B cell (primary cell): ENCODE measurements at regions not wholly inside any gene's neighbourhood (a gene's known extent, or its start where the extent isn't known, plus 50 kb on each side); places are given as distances from the start of the nearest gene placed in this dataset.

ENCODE experiments used
- ATAC-seq: fragments of 200-7000 bp; cut with Tn5 transposase; one replicate; pipeline ENCODE4 v1.10.0; 2021; ENCODE audit warnings: low read depth, mild to moderate bottlenecking, moderate number of reproducible peaks, moderate library complexity
- CTCF ChIA-PET: fragments of 350-600 bp; sonication (Branson Sonifier 250); formaldehyde crosslinking; loops from one replicate; lab custom pipeline; 2021; ENCODE audit warnings: antibody characterized with exemption, inconsistent platforms; lab: Charles Lee
- POLR2A ChIA-PET: fragments of 350-600 bp; sonication (Branson Sonifier 250); formaldehyde crosslinking; loops from one replicate; lab custom pipeline; 2021; ENCODE audit warnings: antibody characterized with exemption; lab: Charles Lee
- DNase-seq: peaks from one replicate; pipeline ENCODE4 v3.0.0; 2013
- H2AFZ ChIP-seq: 2 replicates; pipeline ENCODE4 v1.6.1; 2012; ENCODE audit warnings: mild to moderate bottlenecking, low read depth, low read length; ENCODE audit not compliant: insufficient read depth, poor library complexity, severe bottlenecking
- H3K27ac ChIP-seq, 2 donors: 1 replicate in 1 of 2; 2 replicates in 1 of 2; pipeline ENCODE4 v1.5.1; 2012 to 2013; ENCODE audit warnings: low read length in 2 of 2, mild to moderate bottlenecking in 2 of 2, moderate library complexity in 1 of 2
- H3K27me3 ChIP-seq, 4 experiments: fragments of 200-600 bp in 1 of 4; sonication (generic) in 1 of 4; replicated peaks in 1 of 4; 1 replicate in 2 of 4; 2 replicates in 2 of 4; pipeline versions ENCODE4 v1.6.1 to v1.7.0; 2013 to 2016; ENCODE audit warnings: low read length in 3 of 4, mild to moderate bottlenecking in 2 of 4, mixed read lengths in 1 of 4, moderate library complexity in 1 of 4; ENCODE audit not compliant: insufficient read depth in 4 of 4, control insufficient read depth in 3 of 4; ENCODE audit errors: control extremely low read depth in 1 of 4
- H3K36me3 ChIP-seq, 2 experiments: replicated peaks in 1 of 2; 1 replicate in 1 of 2; 2 replicates in 1 of 2; pipeline versions ENCODE4 v1.6.1 to v1.7.1; 2013; ENCODE audit warnings: low read length in 1 of 2; ENCODE audit not compliant: insufficient read depth in 2 of 2, control insufficient read depth in 1 of 2; ENCODE audit errors: control extremely low read depth in 1 of 2, extremely low read depth in 1 of 2
- H3K4me1 ChIP-seq, 2 donors: fragments of 200-600 bp in 1 of 2; sonication (generic) in 1 of 2; 1 replicate in 1 of 2; 2 replicates in 1 of 2; pipeline versions ENCODE4 v1.5.1 to v1.6.1; 2013 to 2017; ENCODE audit warnings: low read length in 2 of 2; ENCODE audit not compliant: control insufficient read depth in 2 of 2, insufficient read depth in 2 of 2
- H3K4me2 ChIP-seq: replicated peaks from 2 replicates; pipeline ENCODE3; 2012; ENCODE audit warnings: mild to moderate bottlenecking, low read depth, low read length; ENCODE audit not compliant: poor library complexity, severe bottlenecking
- H3K4me3 ChIP-seq, 5 experiments: fragments of 200-600 bp in 1 of 5; sonication (generic) in 1 of 5; 1 replicate in 3 of 5; 2 replicates in 2 of 5; pipeline versions ENCODE4 v1.5.1 to v1.7.0; 2011 to 2016; ENCODE audit warnings: low read length in 4 of 5, mild to moderate bottlenecking in 4 of 5, low read depth in 2 of 5, control low read depth in 1 of 5, moderate library complexity in 1 of 5; ENCODE audit not compliant: insufficient read depth in 1 of 5; ENCODE audit errors: control extremely low read depth in 1 of 5, extremely low read depth in 1 of 5
- H3K79me2 ChIP-seq: fragments of 200-600 bp; sonication (generic); one replicate; pipeline ENCODE4 v1.6.0; 2016; ENCODE audit warnings: low read length; ENCODE audit not compliant: control insufficient read depth, insufficient read depth
- H3K9ac ChIP-seq: fragments of 200-600 bp; sonication (generic); 2 replicates; pipeline ENCODE4 v1.6.1; 2017; ENCODE audit warnings: mild to moderate bottlenecking, low read length, moderate library complexity
- H3K9me3 ChIP-seq, 3 donors: one replicate each; pipeline versions ENCODE4 v1.6.1 to v1.7.1; 2013; ENCODE audit warnings: low read length in 2 of 3; ENCODE audit not compliant: control insufficient read depth in 2 of 3, insufficient read depth in 1 of 3; ENCODE audit errors: control extremely low read depth in 1 of 3
- H4K20me1 ChIP-seq: 2 replicates; pipeline ENCODE4 v1.6.0; 2012; ENCODE audit warnings: mild to moderate bottlenecking, low read length; ENCODE audit not compliant: insufficient read depth, control insufficient read depth, poor library complexity, severe bottlenecking
- H3K27ac Mint-ChIP-seq: one replicate; pipeline ENCODE4 v1.8.0; 2021; ENCODE audit warnings: mixed read lengths
- H3K27me3 Mint-ChIP-seq: one replicate; pipeline ENCODE4 v1.8.0; 2021; ENCODE audit warnings: mixed read lengths
- H3K4me1 Mint-ChIP-seq: one replicate; pipeline ENCODE4 v1.8.0; 2021; ENCODE audit warnings: mixed read lengths
- H3K4me3 Mint-ChIP-seq: one replicate; pipeline ENCODE4 v1.8.0; 2021; ENCODE audit warnings: mixed read lengths
- H3K9me3 Mint-ChIP-seq: one replicate; pipeline ENCODE4 v1.8.0; 2022; ENCODE audit warnings: mixed read lengths; ENCODE audit not compliant: insufficient read depth
- EZH2 ChIP-seq: IDR thresholded peaks from 2 replicates; pipeline ENCODE4 v1.6.1; 2012; ENCODE audit warnings: borderline replicate concordance, low read depth, mild to moderate bottlenecking, moderate library complexity, low read length; ENCODE audit not compliant: insufficient read depth, poor library complexity, severe bottlenecking
- WGBS: methylation state at CpG from one replicate; pipeline ENCODE4 v1.1.5; 2013; ENCODE audit warnings: missing lambda C conversion rate; ENCODE audit not compliant: insufficient coverage; 5-methylcytosine and 5-hydroxymethylcytosine counted together
- intact Hi-C: fragments of 100-400 bp; cut with micrococcal nuclease; formaldehyde crosslinking; loops from one replicate; pipeline ENCODE4 v1.10.0; 2022
- TF ChIP-seq, protein P1 (sequence below): fragments of 200-600 bp; IDR thresholded peaks from one replicate; pipeline ENCODE4 v1.8.0; 2022; ENCODE audit warnings: antibody characterized with exemption, mild to moderate bottlenecking

DNA sequence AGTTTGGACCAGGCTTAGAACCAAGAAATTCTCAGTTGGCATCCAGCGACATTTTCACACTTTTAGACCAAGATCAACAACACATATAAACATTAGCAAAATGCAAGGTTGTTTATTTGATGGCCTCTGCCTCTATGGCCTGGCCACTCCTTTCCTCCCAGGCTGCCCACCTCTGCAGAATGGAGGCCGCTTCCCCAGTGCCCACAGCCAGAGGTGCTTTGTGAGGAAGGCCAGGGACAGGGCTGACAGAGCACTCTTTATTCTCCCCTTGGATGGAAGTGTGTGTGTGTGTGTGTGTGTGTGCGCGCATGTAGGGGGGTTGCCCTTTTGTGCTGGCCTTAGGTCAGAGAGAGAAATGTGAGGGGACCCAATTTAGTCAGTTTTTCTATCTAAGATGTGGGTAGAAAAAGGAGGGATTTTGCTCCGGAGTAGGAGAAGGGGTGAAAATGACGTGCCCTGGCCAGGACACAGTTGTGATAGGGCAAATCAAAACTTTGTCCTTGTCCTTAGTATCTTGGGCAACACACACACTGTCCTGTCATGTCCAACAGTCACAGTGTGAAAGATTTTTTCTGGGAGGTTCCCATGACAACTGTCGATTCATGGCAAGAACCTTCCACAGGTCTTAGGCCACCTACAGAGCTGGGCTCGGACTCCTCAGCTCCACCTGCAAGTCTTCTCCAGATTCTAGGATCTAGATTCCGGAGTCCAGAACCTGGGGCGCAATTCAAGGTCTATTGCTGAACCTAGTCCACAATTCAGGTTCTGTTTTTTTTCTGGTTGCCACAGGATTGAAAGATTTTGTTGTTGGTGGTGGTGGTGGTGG is 104.9 kb upstream of the SLC2A1 start:
- WGBS = 93% methylated on average over 6 of the region's 10 CpGs
- H3K9me3 Mint-ChIP-seq = no peaks in the 10 kb centered on the region
- CTCF ChIA-PET = interaction anchor here (0.9 to 2.4 kb wide), 5 partner anchors 9 to 150 kb away, joined by 3 to 19 read pairs (median 7); no protein-coding TSS in a partner anchor

More for the DNA sequence above, 104.9 kb upstream of the SLC2A1 start:
- ATAC-seq (no peak), DNase-seq (no peak)
- Histone ChIP-seq H3K27ac (no peak overlapping the region), H3K4me1 (peaks cover 9 to 12% of the 10 kb centered on the region in 2 donors), H3K79me2 (no peaks in the 10 kb centered on the region), H3K36me3 (no peaks in the 10 kb centered on the region), H3K27me3 (no peaks in the 10 kb centered on the region), H2AFZ (no peak overlapping the region), H3K9ac (no peak overlapping the region), H3K4me2 (no peak overlapping the region), H3K4me3 (no peak overlapping the region), H3K9me3 (no peaks in the 10 kb centered on the region), H4K20me1 (no peaks in the 10 kb centered on the region)
- Mint-ChIP-seq H3K27ac (no peak overlapping the region), H3K27me3 (peaks cover 16% of the 10 kb centered on the region), H3K4me3 (no peak overlapping the region), H3K4me1 (peaks cover 20% of the 10 kb centered on the region)
- intact Hi-C loops = no loop called here
- TF ChIP-seq, protein P1, sequence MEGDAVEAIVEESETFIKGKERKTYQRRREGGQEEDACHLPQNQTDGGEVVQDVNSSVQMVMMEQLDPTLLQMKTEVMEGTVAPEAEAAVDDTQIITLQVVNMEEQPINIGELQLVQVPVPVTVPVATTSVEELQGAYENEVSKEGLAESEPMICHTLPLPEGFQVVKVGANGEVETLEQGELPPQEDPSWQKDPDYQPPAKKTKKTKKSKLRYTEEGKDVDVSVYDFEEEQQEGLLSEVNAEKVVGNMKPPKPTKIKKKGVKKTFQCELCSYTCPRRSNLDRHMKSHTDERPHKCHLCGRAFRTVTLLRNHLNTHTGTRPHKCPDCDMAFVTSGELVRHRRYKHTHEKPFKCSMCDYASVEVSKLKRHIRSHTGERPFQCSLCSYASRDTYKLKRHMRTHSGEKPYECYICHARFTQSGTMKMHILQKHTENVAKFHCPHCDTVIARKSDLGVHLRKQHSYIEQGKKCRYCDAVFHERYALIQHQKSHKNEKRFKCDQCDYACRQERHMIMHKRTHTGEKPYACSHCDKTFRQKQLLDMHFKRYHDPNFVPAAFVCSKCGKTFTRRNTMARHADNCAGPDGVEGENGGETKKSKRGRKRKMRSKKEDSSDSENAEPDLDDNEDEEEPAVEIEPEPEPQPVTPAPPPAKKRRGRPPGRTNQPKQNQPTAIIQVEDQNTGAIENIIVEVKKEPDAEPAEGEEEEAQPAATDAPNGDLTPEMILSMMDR = no peak
- no peak for TF ChIP-seq EZH2
- POLR2A ChIA-PET = interaction anchor here (0.7 kb wide), 1 partner anchor 1815 kb away, joined by 3 read pairs; no protein-coding TSS in a partner anchor
